ENCODE measurements at regions not wholly inside any gene's neighbourhood (a gene's known extent, or its start where the extent isn't known, plus 50 kb on each side); places are given as distances from the start of the nearest gene placed in this dataset.

- POLR2A ChIA-PET: no interaction called here
- no TSS peak for BruUV-seq (replicated peaks)
Observed at GRCh38 chr11:79949574-79949973, 508.7 kb upstream of the TENM4 start.

GRCh38 chr11:79942646-79943045 is 501.8 kb upstream of the TENM4 start:
- Histone ChIP-seq H3K27ac (ENCODE audit: low read length) (no peak overlapping the region), H3K4me1 (ENCODE audit: control insufficient read depth, insufficient read depth, low read length) (no peaks in the 10 kb centered on the region), H3K4me3 (ENCODE audit: low read depth in 2 of 2, low read length in 2 of 2) (no peak overlapping the region), H3K27me3 (ENCODE audit: control insufficient read depth, insufficient read depth, low read length) (no peaks in the 10 kb centered on the region; the same call in 1 of the 2 replicates), H3K36me3 (ENCODE audit: control insufficient read depth, insufficient read depth, low read length) (no peaks in the 10 kb centered on the region), H3K9me3 (ENCODE audit: control insufficient read depth, insufficient read depth, low read depth, low read length) (no peaks in the 10 kb centered on the region; the same call in 1 of the 2 replicates)
- CTCF ChIA-PET: no interaction called here
- in situ Hi-C loops (cut with HindIII; ENCODE audit: low pct_unique_long_range_greater_than_20kb, low sequenced_read_pairs) (no loop called here), intact Hi-C loops (cut with micrococcal nuclease; ENCODE audit: unreplicated experiment) (no loop called here)
- TF ChIP-seq CTCF (IDR thresholded peaks at IDR 0.05): no peak
- no peak for TF ChIP-seq REST (IDR thresholded peaks at IDR 0.05; ENCODE audit: insufficient read depth in 1 of 2, low read depth in 2 of 2, low read length in 1 of 2)
- no peak for TF ChIP-seq SIN3A (IDR thresholded peaks at IDR 0.05; ENCODE audit: borderline replicate concordance, insufficient read depth, low read depth, low read length)
- TF ChIP-seq POLR2AphosphoS5 (IDR thresholded peaks at IDR 0.05; ENCODE audit: low read depth, low read length): no peak
- no peak for TF ChIP-seq TCF7L2 (IDR thresholded peaks at IDR 0.05; ENCODE audit: low read depth, low read length)
- no peak for DNase-seq (ENCODE audit: low read depth, low spot score)
- BruUV-seq (replicated peaks): no TSS peak
- POLR2A ChIA-PET: no interaction called here
- no peak for ATAC-seq

More at GRCh38 chr11:79949574-79949973, 508.7 kb upstream of the TENM4 start:
- no peak for DNase-seq (ENCODE audit: low read depth, low spot score)
- Histone ChIP-seq H3K9me3 (ENCODE audit: control insufficient read depth, insufficient read depth, low read depth, low read length) (no peaks in the 10 kb centered on the region), H3K27me3 (ENCODE audit: control insufficient read depth, insufficient read depth, low read length) (no peaks in the 10 kb centered on the region; the same call in 1 of the 2 replicates), H3K36me3 (ENCODE audit: control insufficient read depth, insufficient read depth, low read length) (no peaks in the 10 kb centered on the region), H3K4me3 (ENCODE audit: low read depth in 2 of 2, low read length in 2 of 2) (no peak overlapping the region), H3K4me1 (ENCODE audit: control insufficient read depth, insufficient read depth, low read length) (no peaks in the 10 kb centered on the region), H3K27ac (ENCODE audit: low read length) (no peak overlapping the region)
- CTCF ChIA-PET: no interaction called here
- in situ Hi-C loops (cut with HindIII; ENCODE audit: low pct_unique_long_range_greater_than_20kb, low sequenced_read_pairs): no loop called here
- intact Hi-C loops (cut with micrococcal nuclease; ENCODE audit: unreplicated experiment): no loop called here
- ATAC-seq: no peak
- TF ChIP-seq CTCF (IDR thresholded peaks at IDR 0.05) (no peak), REST (IDR thresholded peaks at IDR 0.05; ENCODE audit: insufficient read depth in 1 of 2, low read depth in 2 of 2, low read length in 1 of 2) (no peak), SIN3A (IDR thresholded peaks at IDR 0.05; ENCODE audit: borderline replicate concordance, insufficient read depth, low read depth, low read length) (no peak), POLR2AphosphoS5 (IDR thresholded peaks at IDR 0.05; ENCODE audit: low read depth, low read length) (no peak), TCF7L2 (IDR thresholded peaks at IDR 0.05; ENCODE audit: low read depth, low read length) (no peak)

Data from Panc1 (cell line).